ENCODE measurements at regions not wholly inside any gene's neighbourhood (a gene's known extent, or its start where the extent isn't known, plus 50 kb on each side); places are given as distances from the start of the nearest gene placed in this dataset.
"Not testable (repeated sequence)": the region's sequence is repeated elsewhere in the genome, so short reads cannot be mapped to it uniquely, and the experiment has no call there.

- TF ChIP-seq POLR2A, CTCF (IDR thresholded peaks at IDR 0.05): not testable (repeated sequence)
Measured at GRCh38 chr21:13969853-13970252, 240.9 kb downstream of the LIPI start.

Data from heart left ventricle (tissue), 13 donors.